NCI-H1436 treated with DMSO at 0.1 percent for 48 hours (cell line): ENCODE measurements at regions not wholly inside any gene's neighbourhood (a gene's known extent, or its start where the extent isn't known, plus 50 kb on each side); places are given as distances from the start of the nearest gene placed in this dataset.
"Not testable (repeated sequence)": the region's sequence is repeated elsewhere in the genome, so short reads cannot be mapped to it uniquely, and the experiment has no call there.

Source experiments
- DNase-seq: peaks from one replicate; lab custom pipeline; 2025; lab: John Stamatoyannopoulos, UW

GRCh38 chr1:238457610-238458009 lies 566.9 kb upstream of the ZP4 start:
- no peak for DNase-seq

DNA sequence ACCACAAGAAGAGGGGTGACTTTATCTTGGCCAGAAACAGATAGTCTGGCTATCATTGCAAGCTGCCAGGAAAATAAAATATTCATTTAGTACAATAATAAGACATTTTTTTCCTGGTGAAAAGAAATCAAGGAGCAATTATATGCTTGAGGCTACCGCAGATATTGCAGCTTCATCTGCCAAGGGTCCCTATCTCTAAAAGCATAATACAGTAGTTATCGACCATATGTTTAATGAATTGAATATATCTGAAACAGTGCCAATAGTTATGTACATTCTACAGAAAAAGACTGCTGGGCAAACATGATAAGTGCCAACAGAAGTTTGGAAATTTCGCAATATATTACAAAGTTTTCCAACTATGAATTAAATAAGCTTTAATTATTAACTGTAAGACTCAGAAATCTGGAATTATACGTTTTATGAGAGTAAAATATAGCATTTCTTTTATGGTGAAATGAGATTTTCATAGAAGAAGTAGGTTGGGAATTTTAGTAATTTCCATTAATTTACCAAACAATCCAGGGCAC lies 561.1 kb upstream of the ZP4 start:
- DNase-seq = no peak

GRCh38 chr1:238450976-238451375 lies 560.3 kb upstream of the ZP4 start:
- DNase-seq = no peak

DNA sequence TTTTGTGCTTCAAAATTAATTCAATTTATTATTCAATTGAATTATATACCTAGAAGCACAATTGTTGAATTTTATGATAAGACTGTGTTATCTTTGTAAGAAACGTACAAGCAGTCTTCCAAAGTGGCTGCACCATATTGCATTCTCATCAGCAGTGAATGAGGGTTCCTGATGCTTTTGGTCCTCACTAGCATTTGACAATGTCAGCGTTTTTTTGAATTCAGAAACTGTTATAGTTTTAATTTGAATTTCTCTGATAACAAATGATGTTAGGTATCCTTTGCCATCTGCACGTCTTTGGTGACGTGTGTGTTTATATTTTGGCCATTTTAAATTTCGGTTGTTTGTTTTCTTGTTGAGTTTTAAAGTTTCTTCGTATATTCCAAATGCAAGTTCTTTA lies 553.0 kb upstream of the ZP4 start:
- DNase-seq = no peak

DNA sequence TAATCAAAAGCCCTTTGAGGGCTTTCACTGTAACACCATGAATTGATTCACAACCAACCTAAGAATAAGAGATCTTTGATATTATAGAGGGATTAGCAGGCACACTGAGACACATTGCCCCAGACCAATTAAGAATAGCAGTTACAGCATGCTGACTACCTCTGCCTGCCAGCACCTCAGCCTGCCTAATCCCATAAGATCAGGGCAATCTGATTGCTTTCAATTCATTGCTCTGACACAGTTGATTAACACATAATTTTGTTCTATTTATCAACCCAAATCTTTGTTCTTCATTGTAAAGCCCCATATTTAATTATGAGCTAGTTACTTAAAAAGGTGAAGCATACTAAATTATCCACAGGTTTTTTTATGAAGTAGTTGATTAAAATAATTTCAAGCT lies 548.8 kb upstream of the ZP4 start:
- DNase-seq = no peak

- DNase-seq = no peak
These were observed 547.9 kb upstream of the ZP4 start for GRCh38 chr1:238438311-238439270.

DNA sequence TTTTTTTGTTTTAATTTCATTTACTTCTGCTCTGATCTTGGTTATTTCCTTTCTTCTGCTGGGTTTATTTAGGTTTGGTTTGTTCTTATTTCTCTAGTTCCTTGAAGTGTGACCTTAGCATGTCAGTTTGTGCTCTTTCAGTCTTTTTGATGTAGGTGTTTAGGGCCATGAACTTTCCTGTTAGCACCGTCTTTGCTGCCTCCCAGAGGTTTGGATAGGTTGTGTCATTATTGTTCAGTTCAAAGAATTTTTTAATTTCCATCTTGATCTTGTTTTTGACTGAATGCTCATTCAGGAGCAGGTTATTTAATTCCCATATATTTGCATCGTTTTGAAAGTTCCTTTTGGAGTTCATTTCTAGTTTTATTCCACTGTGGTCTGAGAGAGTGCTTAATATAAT lies 539.0 kb upstream of the ZP4 start:
- DNase-seq = not testable (repeated sequence)

GRCh38 chr1:238419209-238419608 lies 528.5 kb upstream of the ZP4 start:
- DNase-seq = no peak

DNA sequence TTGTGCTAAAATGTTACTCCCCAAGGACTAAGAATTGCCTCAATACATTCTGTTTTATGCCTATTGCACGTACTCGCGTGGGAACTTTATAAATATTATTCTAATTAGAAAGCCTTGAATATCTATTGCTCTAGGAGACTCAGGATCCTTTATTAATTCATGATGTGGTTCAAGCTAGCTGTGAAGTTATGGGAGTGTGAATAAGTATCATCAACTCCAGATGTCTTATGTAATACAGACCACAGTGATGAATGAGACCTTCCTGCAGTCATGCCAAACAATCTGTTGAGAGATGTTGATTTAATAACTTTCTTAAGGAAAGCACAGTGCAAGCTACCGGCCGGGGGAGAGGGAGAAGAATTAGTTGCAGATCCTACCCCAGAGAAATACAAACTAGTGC lies 519.2 kb upstream of the ZP4 start:
- no peak for DNase-seq

DNA sequence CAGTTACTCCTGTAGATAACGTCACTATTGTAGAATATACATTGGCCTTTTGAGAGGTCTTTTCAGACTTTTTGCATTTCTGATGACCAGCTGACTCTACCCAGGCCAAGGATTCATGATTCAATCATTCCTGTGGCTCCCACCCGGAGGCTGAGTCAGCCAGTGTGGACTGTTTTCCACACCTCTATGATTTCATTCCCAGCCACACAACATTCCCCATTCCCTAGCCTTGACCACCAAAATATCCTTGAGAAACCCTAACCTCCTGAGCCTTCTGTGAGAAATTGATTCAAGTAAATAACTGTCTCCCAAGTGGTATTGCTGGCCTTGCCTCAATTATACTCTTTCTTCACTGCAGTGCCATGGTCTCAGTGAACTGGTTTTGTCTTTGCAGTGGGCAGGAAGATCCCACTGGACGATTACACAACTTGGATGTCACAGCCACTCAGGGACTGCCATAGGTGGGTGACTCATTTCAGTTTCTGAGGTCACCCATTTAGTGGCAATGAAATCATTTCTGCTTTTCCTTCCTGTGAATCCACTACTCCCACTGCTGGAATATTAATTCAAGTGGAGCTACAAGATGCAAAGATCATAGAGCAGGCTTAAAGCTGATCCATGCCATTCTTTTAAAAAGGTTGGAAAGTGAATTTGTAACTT lies 518.6 kb upstream of the ZP4 start:
- DNase-seq = no peak

DNA sequence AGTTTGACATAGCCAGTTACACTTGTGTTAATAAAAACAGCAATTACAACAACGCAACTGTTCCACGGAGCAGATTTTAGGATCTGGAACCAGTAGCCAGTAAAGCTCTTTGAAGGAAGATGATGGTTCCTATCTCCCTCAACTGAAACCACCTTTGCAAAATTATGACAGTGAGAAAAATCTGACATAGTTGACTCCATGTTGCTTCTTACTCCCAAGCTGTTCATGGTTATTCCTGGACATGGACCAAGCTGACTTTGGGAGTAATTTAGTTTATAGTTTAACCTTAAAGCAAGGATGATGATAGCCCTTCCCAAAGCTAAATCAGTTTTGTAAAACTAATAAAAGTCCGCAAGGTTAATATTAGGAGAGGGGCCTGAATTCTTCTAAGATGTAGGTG lies 518.0 kb upstream of the ZP4 start:
- no peak for DNase-seq

DNA sequence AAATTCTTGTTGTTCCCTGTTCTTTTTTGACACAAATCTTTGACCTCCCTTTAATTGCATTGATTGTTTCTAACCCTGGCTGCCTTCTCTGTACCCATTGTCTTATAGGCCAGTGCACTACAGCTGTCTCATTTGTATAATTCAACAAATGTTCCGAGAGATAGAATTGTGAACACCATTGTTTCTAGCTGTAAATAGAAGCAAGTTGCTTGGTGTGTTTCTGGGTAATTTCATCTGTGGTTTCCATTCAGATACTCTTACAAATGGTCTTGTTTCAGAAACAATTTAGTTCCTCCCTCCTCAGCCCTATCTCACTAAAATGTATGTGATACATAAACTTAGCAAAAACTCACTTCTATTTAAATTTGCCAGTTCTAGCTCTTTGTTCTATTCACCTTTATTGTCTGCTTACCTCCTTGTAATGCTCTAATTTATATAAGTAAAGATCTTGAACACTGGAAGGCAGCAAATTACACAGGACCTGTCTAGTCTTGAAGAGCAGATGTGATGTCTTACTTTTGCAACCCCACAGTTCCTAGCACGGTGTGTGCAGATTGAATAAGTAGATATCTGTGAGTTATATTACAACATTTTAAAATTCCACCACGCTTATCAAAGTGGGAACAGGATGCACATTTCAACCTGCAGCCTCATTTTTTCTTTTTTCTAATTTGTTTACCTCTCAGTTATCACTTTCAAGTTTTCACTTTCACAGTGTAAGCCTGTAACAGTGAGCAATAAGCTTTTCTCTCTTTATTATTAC lies 515.6 kb upstream of the ZP4 start:
- no peak for DNase-seq

- DNase-seq = no peak
These were observed 514.2 kb upstream of the ZP4 start for GRCh38 chr1:238404921-238405320.

- DNase-seq = no peak
These were observed 513.8 kb upstream of the ZP4 start for GRCh38 chr1:238404481-238404880.

DNA sequence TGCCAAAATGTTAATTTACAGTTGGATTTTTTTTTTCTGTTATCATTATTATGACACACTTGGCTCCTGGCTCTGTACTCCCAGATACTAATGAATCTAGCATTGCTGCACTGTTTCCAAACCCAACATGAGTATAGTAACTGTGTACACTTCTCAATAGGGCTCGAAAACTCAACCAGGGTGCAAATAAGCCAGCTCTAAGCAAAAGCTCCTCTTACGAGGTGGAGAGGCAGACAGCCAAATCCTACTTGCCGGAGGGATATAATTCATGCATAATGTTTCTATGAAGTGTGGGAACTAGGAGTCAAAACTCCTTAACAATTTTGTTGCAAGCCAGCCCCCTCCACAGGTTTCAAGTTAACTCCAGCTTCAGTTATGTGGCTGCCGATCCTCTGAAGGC lies 510.4 kb upstream of the ZP4 start:
- no peak for DNase-seq

- DNase-seq = no peak
These were observed 508.8 kb upstream of the ZP4 start for GRCh38 chr1:238399558-238399957.

GRCh38 chr1:238396140-238396539 lies 505.4 kb upstream of the ZP4 start:
- DNase-seq = no peak

DNA sequence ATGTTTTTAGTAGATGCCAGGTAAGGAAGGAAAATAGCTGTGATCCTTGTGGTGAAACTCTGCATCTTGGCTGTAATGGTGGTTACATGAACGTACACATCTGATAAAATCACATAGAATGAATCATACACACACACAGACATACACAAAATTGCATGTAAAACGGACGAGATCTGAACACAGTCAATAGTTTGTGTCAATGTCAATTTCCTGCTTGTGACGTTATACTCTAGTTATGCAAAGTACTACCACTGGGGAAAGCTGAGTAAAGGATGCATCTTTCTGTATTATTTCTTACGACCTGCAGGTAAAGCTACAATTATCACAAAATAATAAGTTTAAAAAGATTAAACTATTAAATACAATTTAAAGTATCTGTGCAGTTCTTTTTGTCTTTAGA lies 493.7 kb upstream of the ZP4 start:
- no peak for DNase-seq

- DNase-seq = no peak
These were observed 489.4 kb upstream of the ZP4 start for GRCh38 chr1:238380167-238380566.

DNA sequence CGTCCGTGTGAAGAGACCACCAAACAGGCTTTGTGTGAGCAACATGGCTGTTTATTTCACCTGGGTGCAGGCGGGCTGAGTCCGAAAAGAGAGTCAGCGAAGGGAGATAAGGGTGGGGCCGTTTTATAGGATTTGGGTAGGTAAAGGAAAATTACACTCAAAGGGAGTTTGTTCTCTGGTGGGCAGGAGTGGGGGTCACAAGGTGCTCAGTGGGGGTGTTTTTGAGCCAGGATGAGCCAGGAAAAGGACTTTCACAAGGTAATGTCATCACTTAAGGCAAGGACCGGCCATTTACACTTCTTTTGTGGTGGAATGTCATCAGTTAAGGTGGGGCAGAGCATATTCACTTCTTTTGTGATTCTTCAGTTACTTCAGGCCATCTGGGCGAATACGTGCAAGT lies 488.7 kb upstream of the ZP4 start:
- DNase-seq = not testable (repeated sequence)

- DNase-seq = no peak
These were observed 486.7 kb upstream of the ZP4 start for GRCh38 chr1:238377280-238377919.

DNA sequence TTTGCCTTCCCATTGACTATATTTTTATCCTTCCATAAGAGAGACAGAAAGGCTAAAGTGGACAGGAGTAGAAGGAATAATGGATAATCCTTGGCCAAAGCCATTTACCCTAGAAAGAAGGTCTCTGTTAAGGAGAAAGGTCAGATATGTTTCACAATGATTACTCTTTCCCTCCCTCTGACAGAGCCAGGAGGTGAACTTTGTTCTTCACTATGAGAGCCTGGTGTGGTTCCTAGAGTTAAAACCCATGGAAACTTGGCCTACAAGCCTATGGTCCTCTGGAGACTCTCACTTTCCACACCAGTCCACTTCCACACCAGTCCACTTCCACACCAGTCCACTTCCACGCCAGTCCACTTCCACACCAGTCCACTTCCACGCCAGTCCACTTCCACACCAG lies 479.9 kb upstream of the ZP4 start:
- DNase-seq = no peak
